IMR-90 (cell line): ENCODE measurements at regions not wholly inside any gene's neighbourhood (a gene's known extent, or its start where the extent isn't known, plus 50 kb on each side); places are given as distances from the start of the nearest gene placed in this dataset.

Experiments used
- CEBPB ChIP-seq: IDR thresholded peaks from 2 replicates; pipeline ENCODE4 v1.6.1; 2012; ENCODE audit warnings: low read depth, low read length, improper control_type of control experiment
- MAFK ChIP-seq: IDR thresholded peaks from 2 replicates; pipeline ENCODE4 v1.6.1; 2012; ENCODE audit warnings: low read depth, low read length, improper control_type of control experiment
- MXI1 ChIP-seq: IDR thresholded peaks from 2 replicates; pipeline ENCODE4 v1.6.1; 2012; ENCODE audit warnings: low read depth, mild to moderate bottlenecking, low read length, moderate library complexity, borderline replicate concordance
- POLR2A ChIP-seq: IDR thresholded peaks from 2 replicates; pipeline ENCODE4 v1.6.1; 2012; ENCODE audit warnings: mild to moderate bottlenecking, low read depth, low read length
- RFX5 ChIP-seq: IDR thresholded peaks from 2 replicates; pipeline ENCODE4 v1.8.0; 2012; ENCODE audit warnings: low read depth, mild to moderate bottlenecking, low read length, moderate library complexity
- TF ChIP-seq, protein P1 (sequence below): conservative IDR thresholded peaks from 2 replicates; pipeline ENCODE4 v1.5.1; 2012; ENCODE audit warnings: mild to moderate bottlenecking, low read depth, low read length, improper control_type of control experiment

DNA sequence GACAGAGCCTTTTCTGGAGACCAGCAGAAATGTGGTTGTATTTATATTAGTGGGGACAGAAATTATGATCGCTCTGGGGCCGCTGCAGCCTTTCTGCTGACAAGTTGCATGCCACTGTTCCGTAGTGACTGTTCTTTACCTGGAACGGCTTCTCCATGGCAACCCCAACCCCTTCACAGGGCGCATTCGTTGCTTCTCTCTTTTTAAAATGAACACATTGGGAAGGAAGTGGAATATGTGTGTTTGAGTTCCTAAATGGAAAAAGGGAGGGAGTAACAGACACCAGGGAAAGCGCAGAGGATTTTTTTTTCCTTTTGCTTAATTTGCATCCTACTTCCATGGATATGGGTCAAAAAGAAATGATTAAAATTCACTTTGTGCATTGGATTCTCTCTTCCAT lies 482.0 kb upstream of the SUCLG2 start:
- TF ChIP-seq, protein P1, sequence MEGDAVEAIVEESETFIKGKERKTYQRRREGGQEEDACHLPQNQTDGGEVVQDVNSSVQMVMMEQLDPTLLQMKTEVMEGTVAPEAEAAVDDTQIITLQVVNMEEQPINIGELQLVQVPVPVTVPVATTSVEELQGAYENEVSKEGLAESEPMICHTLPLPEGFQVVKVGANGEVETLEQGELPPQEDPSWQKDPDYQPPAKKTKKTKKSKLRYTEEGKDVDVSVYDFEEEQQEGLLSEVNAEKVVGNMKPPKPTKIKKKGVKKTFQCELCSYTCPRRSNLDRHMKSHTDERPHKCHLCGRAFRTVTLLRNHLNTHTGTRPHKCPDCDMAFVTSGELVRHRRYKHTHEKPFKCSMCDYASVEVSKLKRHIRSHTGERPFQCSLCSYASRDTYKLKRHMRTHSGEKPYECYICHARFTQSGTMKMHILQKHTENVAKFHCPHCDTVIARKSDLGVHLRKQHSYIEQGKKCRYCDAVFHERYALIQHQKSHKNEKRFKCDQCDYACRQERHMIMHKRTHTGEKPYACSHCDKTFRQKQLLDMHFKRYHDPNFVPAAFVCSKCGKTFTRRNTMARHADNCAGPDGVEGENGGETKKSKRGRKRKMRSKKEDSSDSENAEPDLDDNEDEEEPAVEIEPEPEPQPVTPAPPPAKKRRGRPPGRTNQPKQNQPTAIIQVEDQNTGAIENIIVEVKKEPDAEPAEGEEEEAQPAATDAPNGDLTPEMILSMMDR, result no peak
- TF ChIP-seq MXI1, result no peak
- no peak for TF ChIP-seq POLR2A
- TF ChIP-seq RFX5, result no peak
- TF ChIP-seq CEBPB, result no peak
- no peak for TF ChIP-seq MAFK
